NB4 (cell line): ENCODE measurements at regions not wholly inside any gene's neighbourhood (a gene's known extent, or its start where the extent isn't known, plus 50 kb on each side); places are given as distances from the start of the nearest gene placed in this dataset.
A peak's percentile ranks its signal among the peaks of the same experiment; 100 is the strongest.

Experiments used
- DNase-seq: peaks from one replicate; pipeline ENCODE4 v3.0.0; 2010; ENCODE audit warnings: low read depth
- H3K4me3 ChIP-seq: one replicate; pipeline ENCODE4 v1.5.1; 2011; ENCODE audit warnings: mild to moderate bottlenecking, low read depth, low read length, moderate library complexity
- CTCF ChIP-seq: IDR thresholded peaks from one replicate; pipeline ENCODE4 v1.5.1; 2012; ENCODE audit warnings: low read depth, low read length
- MAX ChIP-seq: IDR thresholded peaks from 2 replicates; pipeline ENCODE4 v1.6.1; 2011; ENCODE audit warnings: low read depth, low read length
- MYC ChIP-seq: IDR thresholded peaks from 2 replicates; pipeline ENCODE4 v1.6.1; 2011; ENCODE audit warnings: low read depth, low read length
- POLR2A ChIP-seq: IDR thresholded peaks from 2 replicates; pipeline ENCODE4 v1.6.1; 2011; ENCODE audit warnings: mild to moderate bottlenecking; ENCODE audit not compliant: insufficient read length; ENCODE audit errors: extremely low read depth

- no peak for TF ChIP-seq CTCF
- no peak for TF ChIP-seq MAX
- TF ChIP-seq MYC = no peak
- no peak for TF ChIP-seq POLR2A
- DNase-seq = no peak
Measured at GRCh38 chr3:145981056-145981455, 179.9 kb downstream of the PLOD2 start.

GRCh38 chr3:145983101-145983500, 177.9 kb downstream of the PLOD2 start:
- no peak overlapping the region for H3K4me3 ChIP-seq
- no peak for TF ChIP-seq POLR2A
- no peak for TF ChIP-seq MYC
- TF ChIP-seq CTCF = no peak
- peak; percentile 3 for DNase-seq

More at GRCh38 chr3:145981056-145981455, 179.9 kb downstream of the PLOD2 start:
- H3K4me3 ChIP-seq = no peak overlapping the region
